GM10248 (cell line): ENCODE measurements at regions not wholly inside any gene's neighbourhood (a gene's known extent, or its start where the extent isn't known, plus 50 kb on each side); places are given as distances from the start of the nearest gene placed in this dataset.
"Not testable (repeated sequence)": the region's sequence is repeated elsewhere in the genome, so short reads cannot be mapped to it uniquely, and the experiment has no call there.

ENCODE experiments used
- CTCF ChIA-PET: fragments of 300-600 bp; sonication (Branson Sonifier 250); formaldehyde crosslinking; extraction: SDS; loops from one replicate; lab custom pipeline; 2021; ENCODE audit warnings: antibody characterized with exemption; lab: Yijun Ruan, JAX
- POLR2A ChIA-PET: fragments of 350-650 bp; sonication (Branson Sonifier 250); formaldehyde crosslinking; extraction: SDS; loops from one replicate; lab custom pipeline; 2020; ENCODE audit warnings: antibody characterized with exemption; lab: Yijun Ruan, JAX
- DNase-seq: peaks from one replicate; pipeline ENCODE4 v3.0.0; 2012; ENCODE audit errors: extremely low spot score
- TF ChIP-seq, protein P1 (sequence below): IDR thresholded peaks from 2 replicates; pipeline ENCODE4 v1.5.1; 2012; ENCODE audit warnings: mild to moderate bottlenecking, low read depth; ENCODE audit errors: extremely low read depth, missing control alignments, control extremely low read depth

DNA sequence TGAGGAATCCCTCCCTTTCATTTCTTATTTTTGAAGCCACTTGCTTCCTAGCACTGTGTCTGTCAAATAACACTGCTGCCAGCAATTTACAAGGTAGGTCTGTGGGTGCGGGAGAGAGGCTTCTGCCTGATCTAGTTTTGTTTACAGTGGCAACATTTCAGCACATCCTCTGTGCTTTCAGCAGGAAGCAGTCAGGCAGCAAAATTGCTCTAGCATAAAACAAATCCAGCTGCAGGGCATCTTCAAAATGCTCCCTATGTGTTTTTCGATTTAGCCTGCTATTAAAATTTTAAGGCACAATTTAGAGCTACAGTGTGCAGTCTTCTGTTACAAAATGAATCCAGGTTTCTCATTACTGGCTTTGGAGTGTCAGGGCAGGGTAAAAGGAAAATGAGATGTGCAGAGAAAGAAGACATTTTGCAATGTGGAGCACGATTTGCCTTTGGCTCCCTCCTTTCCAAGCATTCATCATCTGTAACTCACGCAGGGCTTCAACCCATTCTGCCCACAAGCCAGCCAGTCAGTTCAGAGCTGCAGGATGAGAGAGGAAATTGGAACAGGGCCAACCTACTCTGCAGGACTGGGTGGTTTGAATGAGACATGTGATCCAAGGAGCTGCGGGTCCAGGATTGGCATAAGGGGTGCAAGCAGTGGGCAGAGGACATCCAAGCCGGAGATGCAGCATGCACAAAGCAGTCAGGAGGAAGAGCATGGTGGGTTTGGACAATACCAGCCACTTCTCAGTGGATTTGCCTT is 143.4 kb upstream of the APC start:
- CTCF ChIA-PET: interaction anchor here (1.2 to 3.0 kb wide), 4 partner anchors 9 to 163 kb away, joined by 3 to 9 read pairs (median 5); no protein-coding TSS in a partner anchor
- DNase-seq: no peak
- POLR2A ChIA-PET: no interaction called here
- TF ChIP-seq, protein P1, sequence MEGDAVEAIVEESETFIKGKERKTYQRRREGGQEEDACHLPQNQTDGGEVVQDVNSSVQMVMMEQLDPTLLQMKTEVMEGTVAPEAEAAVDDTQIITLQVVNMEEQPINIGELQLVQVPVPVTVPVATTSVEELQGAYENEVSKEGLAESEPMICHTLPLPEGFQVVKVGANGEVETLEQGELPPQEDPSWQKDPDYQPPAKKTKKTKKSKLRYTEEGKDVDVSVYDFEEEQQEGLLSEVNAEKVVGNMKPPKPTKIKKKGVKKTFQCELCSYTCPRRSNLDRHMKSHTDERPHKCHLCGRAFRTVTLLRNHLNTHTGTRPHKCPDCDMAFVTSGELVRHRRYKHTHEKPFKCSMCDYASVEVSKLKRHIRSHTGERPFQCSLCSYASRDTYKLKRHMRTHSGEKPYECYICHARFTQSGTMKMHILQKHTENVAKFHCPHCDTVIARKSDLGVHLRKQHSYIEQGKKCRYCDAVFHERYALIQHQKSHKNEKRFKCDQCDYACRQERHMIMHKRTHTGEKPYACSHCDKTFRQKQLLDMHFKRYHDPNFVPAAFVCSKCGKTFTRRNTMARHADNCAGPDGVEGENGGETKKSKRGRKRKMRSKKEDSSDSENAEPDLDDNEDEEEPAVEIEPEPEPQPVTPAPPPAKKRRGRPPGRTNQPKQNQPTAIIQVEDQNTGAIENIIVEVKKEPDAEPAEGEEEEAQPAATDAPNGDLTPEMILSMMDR: no peak

DNA sequence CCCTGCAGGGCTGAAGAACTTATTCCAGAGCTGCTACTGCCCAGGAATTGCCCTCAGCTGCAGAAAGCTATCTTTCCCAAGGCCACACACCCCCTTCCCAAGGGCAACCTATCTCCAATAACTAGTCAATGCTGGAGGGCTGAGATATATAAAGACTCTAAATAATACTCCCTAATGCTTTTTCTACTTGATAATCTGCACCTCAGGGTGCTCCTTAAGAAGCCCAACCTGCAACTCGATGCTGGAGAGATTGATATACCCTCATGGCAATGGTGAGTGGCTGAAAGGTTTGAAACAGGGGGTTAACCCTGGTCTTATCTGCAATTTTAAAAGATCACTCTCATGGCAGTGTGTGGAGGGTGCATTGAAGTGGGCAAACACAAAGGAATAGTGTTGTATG is 142.7 kb upstream of the APC start:
- TF ChIP-seq, protein P1: no peak
- CTCF ChIA-PET: interaction anchor here (1.1 to 3.0 kb wide), 6 partner anchors 8 to 162 kb away, joined by 3 to 9 read pairs (median 5); no protein-coding TSS in a partner anchor
- POLR2A ChIA-PET: no interaction called here
- DNase-seq: no peak

DNA sequence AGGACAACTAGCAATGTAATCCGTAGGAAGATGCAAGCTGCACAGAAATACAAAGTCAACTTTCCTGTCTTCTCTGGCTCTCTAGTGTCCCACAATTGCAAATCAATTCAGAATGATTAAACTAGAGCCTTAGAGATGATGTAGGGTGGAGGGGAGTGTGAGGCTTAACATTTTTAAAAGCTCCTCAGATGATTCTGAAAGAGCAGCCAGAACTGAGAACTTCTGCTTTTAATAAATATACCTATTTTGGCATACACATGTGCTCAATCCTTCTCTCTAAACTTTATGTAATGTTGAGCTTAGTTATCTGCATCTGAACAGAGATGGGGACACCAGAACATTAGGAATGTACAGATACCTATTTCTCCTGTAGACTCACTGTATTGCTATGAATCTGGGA is 139.9 kb upstream of the APC start:
- DNase-seq: no peak
- POLR2A ChIA-PET: no interaction called here
- CTCF ChIA-PET: interaction anchor here (1.1 to 1.9 kb wide), 2 partner anchors 10 to 16 kb away, joined by 3 to 6 read pairs; no protein-coding TSS in a partner anchor
- TF ChIP-seq, protein P1: no peak

DNA sequence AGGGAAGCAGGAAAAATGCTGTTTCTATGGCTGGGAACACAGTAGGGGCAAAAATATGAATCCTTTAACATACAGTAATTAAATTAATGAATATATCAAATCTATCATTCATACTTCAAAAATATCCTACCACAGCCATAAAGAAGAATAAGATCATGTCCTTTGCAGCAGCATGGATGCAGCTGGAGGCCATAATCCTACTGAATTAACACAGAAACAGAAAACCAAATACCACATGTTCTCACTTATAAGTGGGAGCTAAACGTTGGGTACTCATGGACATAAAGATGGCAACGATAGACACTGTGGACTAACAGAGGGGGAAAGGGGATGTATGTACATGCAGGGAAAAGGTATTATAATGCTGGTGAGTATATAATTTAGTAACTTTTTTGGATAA is 137.2 kb upstream of the APC start:
- CTCF ChIA-PET, POLR2A ChIA-PET, DNase-seq: not testable (repeated sequence)

DNA sequence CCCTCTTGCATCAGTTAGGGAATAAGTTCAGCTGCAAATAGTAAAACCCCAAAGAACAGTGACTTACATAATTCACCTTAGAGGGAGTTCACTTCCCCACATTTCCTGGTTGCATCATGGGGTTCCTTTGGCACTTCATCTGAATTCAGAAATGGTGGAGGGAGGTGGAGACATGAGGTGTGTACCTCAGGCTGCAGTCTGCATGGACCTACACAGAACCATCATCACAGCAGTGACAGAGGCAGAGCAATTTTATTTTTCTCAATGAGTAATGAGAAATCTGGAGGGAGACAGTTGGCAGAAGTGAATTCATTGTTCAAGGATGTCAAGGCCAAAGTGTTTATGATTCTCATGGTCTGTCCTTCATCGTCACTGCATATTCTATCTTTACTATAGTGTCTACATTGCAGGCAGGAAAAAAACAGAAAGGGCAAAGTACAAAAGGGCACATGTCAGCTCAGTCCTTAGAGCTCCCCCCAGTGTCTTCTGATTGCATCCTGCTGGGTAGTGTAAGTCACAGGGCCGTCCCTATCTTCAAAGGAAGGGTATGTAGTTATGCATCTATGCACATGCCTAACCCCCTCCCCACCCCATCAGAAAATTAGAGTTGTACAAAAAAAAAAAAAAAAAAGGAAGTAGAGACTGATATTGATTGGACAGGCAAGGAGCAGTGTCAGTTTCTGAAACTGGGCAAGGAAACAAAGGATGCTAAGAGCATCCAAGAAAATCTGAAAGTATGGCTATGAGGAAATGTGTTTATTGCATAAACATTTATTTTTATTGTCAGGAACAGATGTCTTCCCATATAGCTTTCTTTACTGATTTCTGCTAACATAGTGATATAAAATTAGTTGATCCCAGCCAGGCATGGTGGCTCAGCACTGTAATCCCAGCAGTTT is 132.7 kb upstream of the APC start:
- peak; percentile 35 for DNase-seq
- ChIA-PET POLR2A (no interaction called here), CTCF (interaction anchor here (1.0 to 2.0 kb wide), 5 partner anchors 10 to 59 kb away, joined by 3 to 9 read pairs (median 3); no protein-coding TSS in a partner anchor)
- TF ChIP-seq, protein P1: peak; percentile 42

DNA sequence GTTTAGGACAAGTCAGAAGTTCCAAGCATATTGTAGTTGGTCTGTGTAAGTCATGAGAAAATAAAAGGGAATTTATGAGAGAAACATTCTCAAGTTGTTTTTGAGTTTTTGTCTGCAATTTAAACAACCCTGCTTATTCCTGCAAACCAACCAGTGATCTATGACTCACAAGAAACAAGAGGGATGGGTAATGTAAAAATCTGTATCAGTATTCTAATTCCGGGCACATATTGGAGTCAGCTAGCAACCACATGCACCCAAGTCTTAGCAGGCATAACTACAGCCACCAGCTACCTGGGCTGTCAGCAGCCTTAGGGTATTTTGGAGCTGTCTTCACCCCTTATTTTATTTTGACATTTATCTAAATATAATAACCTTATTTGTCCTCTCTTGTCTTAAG is 128.7 kb upstream of the APC start:
- ChIA-PET CTCF (interaction anchor here (1.6 to 1.7 kb wide), 3 partner anchors 12 to 61 kb away, joined by 3 to 6 read pairs (median 5); no protein-coding TSS in a partner anchor), POLR2A (no interaction called here)
- TF ChIP-seq, protein P1: no peak
- no peak for DNase-seq
